ENCODE measurements at regions not wholly inside any gene's neighbourhood (a gene's known extent, or its start where the extent isn't known, plus 50 kb on each side); places are given as distances from the start of the nearest gene placed in this dataset.

- TF ChIP-seq CTCF (IDR thresholded peaks at IDR 0.05) (no peak), POLR2A (IDR thresholded peaks at IDR 0.05) (no peak)
These were observed 629.5 kb downstream of the NR4A2 start for GRCh38 chr2:155703048-155703447.

All from ovary (tissue), 3 donors.